ENCODE measurements at regions not wholly inside any gene's neighbourhood (a gene's known extent, or its start where the extent isn't known, plus 50 kb on each side); places are given as distances from the start of the nearest gene placed in this dataset.

GRCh38 chr9:95822583-95823431, 52.7 kb upstream of the ERCC6L2 start:
- DNase-seq (ENCODE audit: low read depth): no peak
- H3K4me3 ChIP-seq (ENCODE audit: low read depth, low read length): no peak overlapping the region
- no peak for TF ChIP-seq CTCF (IDR thresholded peaks at IDR 0.05; ENCODE audit: control insufficient read depth, extremely low read depth, insufficient read depth)

- no peak for DNase-seq (ENCODE audit: low read depth)
- no peak overlapping the region for H3K4me3 ChIP-seq (ENCODE audit: low read depth, low read length)
- TF ChIP-seq CTCF (IDR thresholded peaks at IDR 0.05; ENCODE audit: control insufficient read depth, extremely low read depth, insufficient read depth): no peak
Observed at GRCh38 chr9:95822015-95822414, 53.5 kb upstream of the ERCC6L2 start.

GRCh38 chr9:95820074-95820473, 55.4 kb upstream of the ERCC6L2 start:
- no peak for TF ChIP-seq CTCF (IDR thresholded peaks at IDR 0.05; ENCODE audit: control insufficient read depth, extremely low read depth, insufficient read depth)
- DNase-seq (ENCODE audit: low read depth): no peak
- H3K4me3 ChIP-seq (ENCODE audit: low read depth, low read length): no peak overlapping the region

- no peak overlapping the region for H3K4me3 ChIP-seq (ENCODE audit: low read depth, low read length)
- no peak for TF ChIP-seq CTCF (IDR thresholded peaks at IDR 0.05; ENCODE audit: control insufficient read depth, extremely low read depth, insufficient read depth)
- no peak for DNase-seq (ENCODE audit: low read depth)
Observed at GRCh38 chr9:95819636-95820035, 55.9 kb upstream of the ERCC6L2 start.

- H3K4me3 ChIP-seq (ENCODE audit: low read depth, low read length): no peak overlapping the region
Observed at GRCh38 chr9:95817205-95817604, 58.3 kb upstream of the ERCC6L2 start.

GRCh38 chr9:95816716-95817115, 58.8 kb upstream of the ERCC6L2 start:
- no peak for TF ChIP-seq CTCF (IDR thresholded peaks at IDR 0.05; ENCODE audit: control insufficient read depth, extremely low read depth, insufficient read depth)
- DNase-seq (ENCODE audit: low read depth): no peak
- H3K4me3 ChIP-seq (ENCODE audit: low read depth, low read length): no peak overlapping the region

More at GRCh38 chr9:95817205-95817604, 58.3 kb upstream of the ERCC6L2 start:
- no peak for DNase-seq (ENCODE audit: low read depth)
- TF ChIP-seq CTCF (IDR thresholded peaks at IDR 0.05; ENCODE audit: control insufficient read depth, extremely low read depth, insufficient read depth): no peak

GRCh38 chr9:95815961-95816360, 59.5 kb upstream of the ERCC6L2 start:
- no peak for TF ChIP-seq CTCF (IDR thresholded peaks at IDR 0.05; ENCODE audit: control insufficient read depth, extremely low read depth, insufficient read depth)
- no peak for DNase-seq (ENCODE audit: low read depth)
- H3K4me3 ChIP-seq (ENCODE audit: low read depth, low read length): no peak overlapping the region
